Spleen (tissue), 11 donors: ENCODE measurements at regions not wholly inside any gene's neighbourhood (a gene's known extent, or its start where the extent isn't known, plus 50 kb on each side); places are given as distances from the start of the nearest gene placed in this dataset.
A peak's percentile ranks its signal among the peaks of the same experiment; 100 is the strongest.

Source experiments
- DNase-seq: peaks from one replicate; pipeline ENCODE4 v3.0.0-alpha.2; 2020
- H3K27ac ChIP-seq, 8 donors: fragments of 200-600 bp; sonication (generic) in 7 of 8; 1 replicate in 4 of 8; 2 replicates in 4 of 8; pipeline versions ENCODE4 v1.5.0 to v1.8.0; 2016 to 2021; ENCODE audit warnings: inconsistent platforms in 4 of 8, mild to moderate bottlenecking in 4 of 8, moderate library complexity in 1 of 8
- H3K27me3 ChIP-seq, 7 donors: fragments of 200-600 bp; sonication (generic) in 6 of 7; replicated peaks in 1 of 7; 1 replicate in 4 of 7; 2 replicates in 3 of 7; pipeline versions ENCODE4 v1.5.0 to v1.8.0; 2016 to 2021; ENCODE audit warnings: inconsistent platforms in 3 of 7, mild to moderate bottlenecking in 1 of 7
- H3K36me3 ChIP-seq, 6 donors: fragments of 200-600 bp; sonication (generic) in 5 of 6; 1 replicate in 4 of 6; 2 replicates in 2 of 6; pipeline versions ENCODE4 v1.5.0 to v1.8.0; 2016 to 2021; ENCODE audit warnings: inconsistent platforms in 2 of 6
- H3K4me1 ChIP-seq, 6 donors: fragments of 200-600 bp; sonication (generic) in 5 of 6; 1 replicate in 3 of 6; 2 replicates in 3 of 6; pipeline versions ENCODE4 v1.5.0 to v1.8.0; 2016 to 2021; ENCODE audit warnings: inconsistent platforms in 3 of 6
- H3K4me3 ChIP-seq, 8 donors: fragments of 200-600 bp; sonication (generic) in 7 of 8; 1 replicate in 4 of 8; 2 replicates in 4 of 8; pipeline versions ENCODE4 v1.5.0 to v1.8.0; 2016 to 2021; ENCODE audit warnings: inconsistent platforms in 4 of 8, mild to moderate bottlenecking in 4 of 8, moderate library complexity in 2 of 8
- H3K9me3 ChIP-seq, 8 donors: fragments of 200-600 bp; sonication (generic) in 7 of 8; 1 replicate in 4 of 8; 2 replicates in 4 of 8; pipeline versions ENCODE4 v1.5.0 to v1.8.0; 2016 to 2021; ENCODE audit warnings: inconsistent platforms in 4 of 8
- POLR2A ChIP-seq, 3 donors: fragments of 450-650 bp; IDR thresholded peaks; one replicate each; pipeline ENCODE4 v1.5.1; 2017; ENCODE audit warnings: antibody characterized with exemption in 3 of 3, mild to moderate bottlenecking in 1 of 3
- POLR2AphosphoS5 ChIP-seq, 3 donors: sonication (generic); formaldehyde crosslinking; IDR thresholded peaks; one replicate each; pipeline ENCODE4 v1.5.1; 2017; ENCODE audit warnings: antibody characterized with exemption in 3 of 3
- WGBS, 5 donors: extraction: QIAGEN DNeasy Blood & Tissue Kit in 3 of 5; methylation state at CpG; one replicate each; pipeline versions ENCODE4 v1.1.5 to v1.1.7; 2013 to 2018; 5-methylcytosine and 5-hydroxymethylcytosine counted together
- intact Hi-C: fragments of 100-400 bp; cut with DNase I; formaldehyde crosslinking; loops from one replicate; pipeline ENCODE4 v1.15.0; 2023; ENCODE audit warnings: low total_unique reads
- TF ChIP-seq, protein P1 (sequence below), 11 experiments: fragments of 200-600 bp in 7 of 11; fragments of 450-650 bp in 4 of 11; sonication (generic) in 4 of 11; IDR thresholded peaks in 8 of 11; conservative IDR thresholded peaks in 3 of 11; 1 replicate in 7 of 11; 2 replicates in 4 of 11; pipeline versions ENCODE4 v1.4.0 to v1.8.0; 2016 to 2021; ENCODE audit warnings: antibody characterized with exemption in 11 of 11, inconsistent platforms in 4 of 11, mild to moderate bottlenecking in 1 of 11
- donor health status: healthy with polysubstance abuse.
- donor health status: DM: no; HTN: no; CAD: no; lungs with moderate emphysema.
- donor health status: DM: no; HTN: no; CAD: no.
- donor health status: Bipolar disorder and iron deficiency.
- donor health status: healthy.
- donor health status: DM: no; HTN: no; CAD: no.
- donor health status: DM: yes; HTN: yes; CAD: no.

DNA sequence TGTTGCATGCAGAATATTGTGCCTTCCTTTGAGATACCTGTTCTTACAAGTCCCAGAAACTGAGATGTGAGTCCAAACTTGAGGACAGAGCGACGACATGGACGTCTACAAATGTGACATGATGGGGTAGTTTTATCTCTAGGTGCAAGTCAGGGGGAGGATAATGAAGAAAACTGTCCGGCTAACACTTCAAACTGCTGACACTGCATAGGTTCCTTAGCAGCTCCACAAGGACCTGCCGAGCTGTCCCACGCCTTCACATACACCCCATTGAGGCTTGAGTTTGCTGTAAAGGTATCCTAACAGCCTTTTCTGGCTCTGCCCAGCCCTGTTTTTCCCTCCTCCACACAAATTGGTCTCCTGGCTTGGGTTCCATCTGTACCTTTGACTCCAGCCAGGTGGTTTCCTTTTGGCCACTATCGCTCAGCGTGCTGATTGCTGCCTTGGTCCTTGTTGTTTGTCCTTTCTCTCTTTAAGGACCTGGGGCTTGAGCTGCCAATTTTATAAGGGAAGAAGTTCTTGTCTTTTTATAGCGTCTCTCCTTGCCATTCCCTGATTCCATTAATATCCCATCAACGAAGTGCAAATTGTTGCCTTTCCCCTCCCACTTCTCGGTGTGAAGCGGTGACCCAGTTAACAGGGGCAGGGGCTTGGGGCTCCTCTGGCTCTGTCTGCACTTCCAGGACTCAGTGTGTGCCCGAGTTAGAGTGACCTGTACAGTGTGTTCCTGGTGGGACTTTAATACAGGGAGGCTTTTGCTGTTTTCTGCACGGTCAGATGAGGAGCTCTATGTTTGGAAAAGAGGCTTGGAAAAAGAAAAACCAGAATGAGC lies 100.3 kb downstream of the PCSK1 start:
- H3K36me3 ChIP-seq = no peaks in the 10 kb centered on the region
- H3K4me3 ChIP-seq = no peak overlapping the region
- intact Hi-C loops = loop anchor here (5.0 to 10.0 kb wide), 3 partner anchors 368 to 688 kb away; partner anchors contain the start of genes ELL2 and RFESD
- peaks cover 0 to 32% (median 12%) of the 10 kb centered on the region in 6 donors for H3K4me1 ChIP-seq
- H3K27me3 ChIP-seq = no peaks in the 10 kb centered on the region
- WGBS, 5 donors = 84 to 94% (median 90%) methylated on average over 14 of the region's 14 CpGs
- TF ChIP-seq POLR2AphosphoS5 (IDR thresholded peaks at IDR 0.05) = no peak
- no peak for TF ChIP-seq POLR2A (IDR thresholded peaks at IDR 0.05)
- TF ChIP-seq, protein P1, sequence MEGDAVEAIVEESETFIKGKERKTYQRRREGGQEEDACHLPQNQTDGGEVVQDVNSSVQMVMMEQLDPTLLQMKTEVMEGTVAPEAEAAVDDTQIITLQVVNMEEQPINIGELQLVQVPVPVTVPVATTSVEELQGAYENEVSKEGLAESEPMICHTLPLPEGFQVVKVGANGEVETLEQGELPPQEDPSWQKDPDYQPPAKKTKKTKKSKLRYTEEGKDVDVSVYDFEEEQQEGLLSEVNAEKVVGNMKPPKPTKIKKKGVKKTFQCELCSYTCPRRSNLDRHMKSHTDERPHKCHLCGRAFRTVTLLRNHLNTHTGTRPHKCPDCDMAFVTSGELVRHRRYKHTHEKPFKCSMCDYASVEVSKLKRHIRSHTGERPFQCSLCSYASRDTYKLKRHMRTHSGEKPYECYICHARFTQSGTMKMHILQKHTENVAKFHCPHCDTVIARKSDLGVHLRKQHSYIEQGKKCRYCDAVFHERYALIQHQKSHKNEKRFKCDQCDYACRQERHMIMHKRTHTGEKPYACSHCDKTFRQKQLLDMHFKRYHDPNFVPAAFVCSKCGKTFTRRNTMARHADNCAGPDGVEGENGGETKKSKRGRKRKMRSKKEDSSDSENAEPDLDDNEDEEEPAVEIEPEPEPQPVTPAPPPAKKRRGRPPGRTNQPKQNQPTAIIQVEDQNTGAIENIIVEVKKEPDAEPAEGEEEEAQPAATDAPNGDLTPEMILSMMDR (IDR thresholded peaks at IDR 0.05 in 8 of 11, conservative IDR thresholded peaks at IDR 0.05 in 3 of 11) = no peak
- H3K9me3 ChIP-seq = no peaks in the 10 kb centered on the region
- H3K27ac ChIP-seq = no peak overlapping the region
- DNase-seq = no peak

DNA sequence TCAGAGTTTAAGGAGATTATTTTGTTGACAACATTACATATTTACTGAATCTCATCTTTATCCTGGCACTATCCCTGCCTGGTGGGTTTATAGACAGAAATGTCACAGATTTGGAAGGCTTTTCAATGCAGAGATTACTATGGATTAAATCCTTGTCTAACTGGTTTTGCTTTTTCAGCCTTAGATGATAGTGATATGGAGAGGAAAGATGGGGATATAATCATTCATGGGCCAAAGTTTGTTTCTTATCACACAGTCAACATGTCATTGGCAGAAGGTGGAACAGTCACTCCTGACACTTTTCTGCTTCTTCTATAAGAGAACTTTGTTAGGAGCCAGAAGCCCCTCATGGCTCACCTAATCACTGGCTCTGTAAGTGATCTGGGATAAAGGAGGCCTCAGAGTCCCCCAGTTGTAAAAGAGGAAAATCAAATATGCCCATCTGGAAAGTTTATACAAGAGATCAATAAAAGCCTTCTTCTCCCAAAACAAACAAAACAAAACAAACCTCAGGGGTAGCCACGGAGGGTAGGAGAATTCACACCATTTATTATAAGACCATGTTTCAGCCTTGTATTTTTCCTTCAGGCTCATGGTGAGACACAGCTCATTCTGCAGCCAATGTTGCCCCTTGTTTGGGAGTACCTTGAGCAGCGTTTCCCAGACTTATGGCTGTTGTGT lies 101.2 kb downstream of the PCSK1 start:
- TF ChIP-seq POLR2AphosphoS5 (IDR thresholded peaks at IDR 0.05) (no peak), POLR2A (IDR thresholded peaks at IDR 0.05) (no peak)
- TF ChIP-seq, protein P1 (IDR thresholded peaks at IDR 0.05 in 8 of 11, conservative IDR thresholded peaks at IDR 0.05 in 3 of 11) = no peak
- no peak for DNase-seq
- Histone ChIP-seq H3K27me3 (no peaks in the 10 kb centered on the region), H3K4me3 (no peak overlapping the region), H3K36me3 (no peaks in the 10 kb centered on the region), H3K9me3 (no peaks in the 10 kb centered on the region), H3K27ac (peak overlapping the region in 1 of 8 donors; percentile 2), H3K4me1 (peaks cover 0 to 27% (median 12%) of the 10 kb centered on the region in 6 donors)
- intact Hi-C loops = loop anchor here (5.0 to 10.0 kb wide), 3 partner anchors 367 to 687 kb away; partner anchors contain the start of genes ELL2 and RFESD
- WGBS, 5 donors = 76 to 89% (median 88%) methylated on average over 2 of the region's 2 CpGs

DNA sequence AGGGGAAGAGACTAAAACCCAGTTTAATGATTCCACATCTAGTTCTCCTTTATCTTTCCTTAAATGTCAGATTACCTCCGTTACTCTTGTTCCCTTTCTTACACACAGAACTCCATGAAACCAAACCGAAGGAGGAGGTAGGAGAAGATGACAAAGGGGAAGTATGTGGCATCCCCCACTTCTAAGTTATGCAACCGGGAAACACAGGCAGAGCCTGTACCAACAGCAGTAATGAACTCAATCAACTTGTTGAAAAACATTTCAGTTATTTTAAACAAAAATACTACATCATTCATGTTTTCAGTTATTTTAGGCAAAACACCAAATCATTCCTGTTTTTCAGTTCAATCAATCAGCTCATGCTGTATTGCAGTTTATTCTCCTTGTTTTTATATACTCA lies 101.8 kb downstream of the PCSK1 start:
- H3K27me3 ChIP-seq = no peaks in the 10 kb centered on the region
- TF ChIP-seq, protein P1 (IDR thresholded peaks at IDR 0.05 in 8 of 11, conservative IDR thresholded peaks at IDR 0.05 in 3 of 11) = no peak
- TF ChIP-seq POLR2AphosphoS5 (IDR thresholded peaks at IDR 0.05) (no peak), POLR2A (IDR thresholded peaks at IDR 0.05) (no peak)
- no peaks in the 10 kb centered on the region for H3K9me3 ChIP-seq
- intact Hi-C loops = loop anchor here (5.0 to 10.0 kb wide), 3 partner anchors 366 to 686 kb away; partner anchors contain the start of genes ELL2 and RFESD
- no peaks in the 10 kb centered on the region for H3K36me3 ChIP-seq
- 18 to 31% (median 20%) methylated on average over 3 of the region's 3 CpGs for WGBS, 5 donors
- H3K27ac ChIP-seq = peak overlapping the region in 1 of 8 donors; percentile 2
- peaks cover 0 to 20% (median 9%) of the 10 kb centered on the region in 6 donors for H3K4me1 ChIP-seq
- H3K4me3 ChIP-seq = no peak overlapping the region
- no peak for DNase-seq
